GM18868 (cell line): ENCODE measurements at regions not wholly inside any gene's neighbourhood (a gene's known extent, or its start where the extent isn't known, plus 50 kb on each side); places are given as distances from the start of the nearest gene placed in this dataset.

Experiments used
- ATAC-seq: cut with Tn5 transposase; IDR thresholded peaks from one replicate; pipeline ENCODE4 v1.9.1; 2021; ENCODE audit warnings: mild to moderate bottlenecking, moderate library complexity; ENCODE audit not compliant: unreplicated experiment

DNA sequence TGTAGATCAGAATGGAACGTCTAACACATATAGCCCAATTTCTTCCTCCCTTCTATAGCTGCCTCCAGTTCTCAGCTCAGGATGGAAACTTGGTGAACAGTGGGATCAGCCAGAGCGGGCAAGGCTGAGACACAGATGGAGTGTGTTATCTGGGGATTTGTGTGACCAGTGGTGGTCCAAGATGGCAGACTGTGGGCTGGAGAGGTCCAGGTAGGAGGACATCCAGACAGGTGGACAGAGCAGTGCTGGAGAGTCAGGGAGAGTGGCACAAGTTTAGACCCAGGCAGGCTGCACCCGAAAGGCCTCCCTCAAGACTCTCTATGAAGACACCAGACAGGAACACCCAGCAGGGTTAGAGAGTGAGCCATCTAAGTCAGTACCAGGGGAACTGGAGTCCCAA is 116.1 kb upstream of the CPSF6 start:
- no peak for ATAC-seq

DNA sequence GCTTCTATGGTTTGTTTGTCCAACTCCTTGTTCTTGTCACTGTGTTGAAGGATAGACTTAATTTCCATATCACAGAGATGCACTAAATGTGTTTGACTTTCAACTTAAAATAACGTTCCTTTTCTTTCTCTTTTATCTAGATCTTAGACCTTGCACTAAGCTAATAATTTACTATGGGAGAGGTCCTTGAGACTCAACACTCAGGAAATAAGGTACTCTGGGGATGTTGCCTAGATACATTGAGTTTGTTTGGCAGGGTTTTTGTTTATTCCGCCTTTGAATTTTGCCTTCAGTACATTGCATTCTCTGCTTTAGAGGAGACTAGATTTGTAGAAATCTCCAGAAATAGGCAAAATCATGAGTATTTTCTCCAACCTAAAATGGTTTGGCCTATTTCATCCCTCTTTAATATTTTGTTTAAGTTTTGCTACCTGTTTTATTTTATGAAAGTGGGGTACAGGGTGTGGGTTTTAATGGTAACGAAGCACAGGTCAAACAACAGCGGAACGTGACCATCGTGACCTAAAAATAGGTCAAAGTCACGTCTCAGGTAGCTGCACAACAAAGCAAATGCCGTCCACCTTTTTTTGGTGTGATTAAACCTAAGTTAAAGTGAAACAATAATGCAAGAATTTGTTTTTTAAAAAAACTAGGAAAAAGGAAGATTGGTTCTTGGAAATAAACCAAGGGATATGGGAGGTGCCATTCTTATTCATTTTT is 115.3 kb upstream of the CPSF6 start:
- no peak for ATAC-seq

DNA sequence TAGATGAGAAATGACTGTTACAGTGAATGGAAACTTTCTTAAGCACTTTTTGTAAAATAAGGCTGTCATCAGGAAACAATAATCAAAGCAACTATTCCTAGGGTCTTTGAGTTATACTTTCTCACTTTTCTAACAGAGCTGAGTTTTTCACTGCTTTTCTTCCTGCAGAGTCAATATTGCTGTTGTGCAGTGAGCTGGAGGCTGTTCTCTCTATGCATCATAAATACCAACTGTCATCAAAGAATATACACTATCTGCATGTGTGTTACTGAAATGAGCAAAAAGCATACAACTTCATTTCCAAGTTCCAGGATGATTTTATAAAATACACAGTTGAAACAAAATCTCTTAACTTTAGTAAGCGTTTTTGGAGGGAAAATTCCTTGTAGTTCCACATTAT is 110.4 kb upstream of the CPSF6 start:
- ATAC-seq, result no peak

DNA sequence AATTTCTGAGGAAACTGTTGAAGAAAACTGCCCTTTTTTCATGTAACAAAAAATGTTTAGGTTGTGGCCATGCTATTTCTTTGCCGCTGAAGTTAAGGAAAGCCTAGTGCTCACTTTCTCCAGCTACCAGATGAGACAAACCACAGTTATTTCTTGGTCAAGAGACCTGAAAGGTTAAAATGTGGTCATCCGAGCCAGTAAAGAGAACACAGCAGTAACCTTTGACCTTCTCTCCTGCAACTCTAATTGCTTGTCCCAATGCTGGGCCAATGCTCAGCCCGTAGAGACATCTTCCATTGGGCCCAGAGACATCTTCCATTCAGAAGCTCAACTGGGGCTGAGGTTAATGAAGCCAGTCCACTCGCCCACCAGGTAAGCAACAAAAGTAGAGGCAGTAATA is 109.8 kb upstream of the CPSF6 start:
- no peak for ATAC-seq

DNA sequence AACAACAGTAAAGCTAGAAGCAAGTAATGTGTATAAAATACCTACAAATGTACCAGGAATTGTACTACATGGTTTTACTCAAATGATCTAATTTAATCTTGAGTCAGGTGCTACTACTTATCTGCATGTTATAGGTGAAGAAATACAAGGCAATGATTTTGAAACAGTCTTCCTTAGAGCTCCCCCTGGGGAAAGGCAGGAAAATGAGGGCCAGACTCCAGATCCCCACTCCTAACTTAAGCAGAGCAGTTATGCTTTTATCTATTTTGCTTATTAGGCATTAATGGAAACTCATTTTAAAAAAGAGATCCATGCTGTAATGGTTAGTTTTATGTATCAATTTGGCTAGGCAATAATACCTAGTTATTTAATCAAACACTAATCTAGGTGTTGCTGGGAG is 109.3 kb upstream of the CPSF6 start:
- no peak for ATAC-seq

DNA sequence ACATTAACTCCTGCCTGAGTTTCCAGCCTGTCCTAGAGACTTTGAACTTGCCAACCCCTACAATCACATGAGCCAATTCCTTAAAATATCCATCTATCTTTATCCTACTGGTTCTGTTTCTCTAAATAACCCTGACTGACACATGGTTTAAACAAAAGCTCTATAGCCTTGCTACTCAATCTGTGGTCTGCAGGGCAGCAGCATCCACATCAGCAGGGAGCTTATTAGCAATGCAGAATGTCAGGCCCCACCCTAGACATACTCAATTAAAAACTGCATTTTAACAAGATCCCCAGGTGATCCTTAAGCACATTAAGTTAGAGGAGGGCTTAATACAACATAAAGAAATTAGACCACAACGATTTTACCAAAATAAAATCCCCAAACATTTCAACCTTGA is 108.3 kb upstream of the CPSF6 start:
- ATAC-seq, result no peak

DNA sequence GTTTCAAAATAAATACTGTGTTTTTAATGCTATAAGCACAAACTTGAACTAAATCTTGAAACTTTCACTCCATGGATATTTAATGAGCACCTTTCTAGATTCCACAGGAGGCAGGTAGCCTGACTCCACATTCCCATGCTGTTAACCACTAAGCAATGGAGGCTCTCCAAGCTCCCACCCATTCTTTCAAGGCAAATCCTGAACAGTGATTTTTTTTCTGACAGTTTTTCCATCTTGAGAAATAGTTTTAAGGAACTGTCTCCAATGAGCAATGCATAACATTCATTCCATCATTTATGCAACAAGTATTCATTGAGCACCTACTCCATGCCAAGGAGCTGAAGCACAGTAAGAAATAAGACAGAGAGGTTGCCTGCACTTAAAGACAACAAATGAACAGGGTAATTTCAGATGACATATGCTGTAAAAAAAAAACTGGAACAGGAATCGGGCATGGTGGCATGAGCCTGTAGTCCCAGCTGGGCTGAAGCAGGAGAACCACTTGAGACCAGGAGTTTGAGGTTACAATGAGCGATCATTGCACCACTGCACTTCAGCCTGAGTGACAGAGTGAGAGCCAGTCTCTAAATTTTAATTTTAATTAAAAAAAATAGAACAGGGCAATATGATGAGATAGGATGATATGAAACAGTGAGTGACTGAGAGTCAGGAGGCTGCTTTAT is 102.3 kb upstream of the CPSF6 start:
- no peak for ATAC-seq

DNA sequence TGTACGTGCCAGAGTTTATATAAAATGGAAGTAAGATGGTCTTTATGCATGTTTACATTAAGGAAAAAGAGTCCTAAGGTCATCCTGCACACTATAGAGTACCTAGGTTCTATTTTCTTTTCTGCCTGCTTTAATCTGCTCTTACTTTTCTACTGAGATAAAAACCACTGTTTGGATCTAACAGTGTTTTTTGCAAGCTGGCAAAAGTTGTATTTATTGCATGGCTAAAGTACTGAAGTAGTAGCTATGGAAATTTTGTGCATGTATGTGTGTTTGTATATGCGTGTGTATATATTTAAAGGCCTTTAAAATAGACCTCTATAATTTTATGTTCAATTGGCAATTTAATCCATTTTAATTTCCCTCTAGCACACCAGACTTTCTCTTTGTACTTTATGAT is 98.3 kb upstream of the CPSF6 start:
- ATAC-seq, result no peak

DNA sequence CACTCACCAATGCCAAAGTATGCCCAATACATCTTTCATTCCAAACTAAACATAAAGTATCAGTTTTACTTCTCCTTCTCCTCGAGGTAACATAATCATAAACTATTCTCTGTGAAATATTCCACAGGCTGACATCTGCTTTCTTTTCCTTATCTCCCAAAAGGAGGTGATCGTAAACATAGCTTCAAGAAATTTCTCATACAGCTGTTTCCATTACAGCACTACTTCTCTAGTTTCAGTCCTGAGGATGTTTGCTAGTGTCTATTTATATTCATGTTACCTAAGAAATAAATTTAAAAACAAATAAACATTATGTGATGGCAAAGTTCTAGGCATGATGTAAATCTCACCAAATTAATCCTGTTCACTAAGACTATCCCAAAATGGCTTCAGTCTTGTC is 90.1 kb upstream of the CPSF6 start:
- no peak for ATAC-seq

DNA sequence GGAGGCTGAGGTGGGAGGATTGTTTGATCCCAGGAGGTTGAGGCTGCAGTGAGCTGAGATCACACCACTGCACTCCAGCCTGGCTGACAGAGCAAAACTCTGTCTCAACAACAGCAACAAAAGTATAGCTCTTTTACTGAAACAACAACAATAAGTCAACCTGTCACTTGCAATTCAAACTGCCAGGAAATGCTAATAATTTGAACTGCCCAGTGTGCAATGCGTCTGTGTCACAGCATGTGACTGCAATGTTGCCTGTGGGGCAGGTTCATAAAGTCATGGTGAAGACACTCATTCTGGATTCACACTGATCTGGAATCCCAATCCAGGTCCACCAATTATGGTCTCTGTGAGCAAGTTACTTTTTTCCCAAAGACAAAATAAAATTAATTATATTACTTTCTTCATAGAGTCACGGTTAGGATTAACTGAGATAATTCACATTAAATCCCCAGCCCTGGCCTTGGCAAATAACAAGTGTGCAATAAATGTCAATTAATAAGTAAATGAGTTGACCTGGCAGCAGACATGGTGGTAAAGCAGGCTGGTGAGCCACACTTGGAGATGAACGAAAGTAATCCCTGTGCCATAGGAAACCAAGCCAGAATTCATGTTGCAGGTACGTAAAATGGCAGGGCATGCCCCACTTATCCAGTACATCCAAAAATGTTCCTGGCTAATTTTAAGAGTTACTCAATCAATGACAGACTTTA is 89.1 kb upstream of the CPSF6 start:
- ATAC-seq, result no peak

DNA sequence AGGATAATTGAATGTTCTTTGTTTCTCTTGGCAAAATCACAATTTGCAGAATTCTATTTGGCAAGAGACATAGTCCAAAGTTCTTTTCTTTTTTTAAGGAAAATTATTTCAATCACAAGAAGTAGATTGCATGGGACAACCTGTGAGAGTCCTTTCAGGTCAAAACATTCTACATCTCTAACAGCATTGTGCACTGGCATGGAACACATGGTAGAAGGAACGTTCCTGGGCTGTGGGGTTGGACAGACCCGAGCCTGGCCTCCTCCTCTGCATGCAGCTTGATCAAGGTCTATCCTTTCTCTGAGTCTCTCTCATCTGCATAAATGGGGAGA is 88.6 kb upstream of the CPSF6 start:
- ATAC-seq, result no peak

DNA sequence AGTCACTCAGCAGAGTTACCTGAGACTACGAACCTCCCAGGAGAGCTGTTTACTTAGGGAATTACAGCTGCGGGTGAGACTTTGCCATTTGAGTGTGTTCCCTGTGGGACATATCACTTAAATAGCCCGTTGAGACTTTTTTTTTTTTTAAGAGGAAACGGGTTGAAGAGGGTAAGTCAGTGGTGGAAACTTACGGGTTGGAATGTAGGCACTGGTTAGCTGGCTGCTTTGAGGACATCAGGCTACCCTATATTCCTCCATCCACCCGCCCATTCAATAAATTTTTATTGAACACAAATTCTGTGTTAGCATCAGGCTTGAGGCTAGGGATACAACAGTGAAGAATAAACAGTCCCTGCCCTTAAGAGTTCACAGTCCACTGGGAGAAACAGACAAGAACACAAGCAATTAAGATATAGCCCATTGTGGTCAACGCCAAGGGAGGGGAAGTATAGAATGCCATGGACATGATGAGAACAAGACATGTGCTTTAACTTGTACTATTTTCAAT is 88.1 kb upstream of the CPSF6 start:
- ATAC-seq, result no peak

DNA sequence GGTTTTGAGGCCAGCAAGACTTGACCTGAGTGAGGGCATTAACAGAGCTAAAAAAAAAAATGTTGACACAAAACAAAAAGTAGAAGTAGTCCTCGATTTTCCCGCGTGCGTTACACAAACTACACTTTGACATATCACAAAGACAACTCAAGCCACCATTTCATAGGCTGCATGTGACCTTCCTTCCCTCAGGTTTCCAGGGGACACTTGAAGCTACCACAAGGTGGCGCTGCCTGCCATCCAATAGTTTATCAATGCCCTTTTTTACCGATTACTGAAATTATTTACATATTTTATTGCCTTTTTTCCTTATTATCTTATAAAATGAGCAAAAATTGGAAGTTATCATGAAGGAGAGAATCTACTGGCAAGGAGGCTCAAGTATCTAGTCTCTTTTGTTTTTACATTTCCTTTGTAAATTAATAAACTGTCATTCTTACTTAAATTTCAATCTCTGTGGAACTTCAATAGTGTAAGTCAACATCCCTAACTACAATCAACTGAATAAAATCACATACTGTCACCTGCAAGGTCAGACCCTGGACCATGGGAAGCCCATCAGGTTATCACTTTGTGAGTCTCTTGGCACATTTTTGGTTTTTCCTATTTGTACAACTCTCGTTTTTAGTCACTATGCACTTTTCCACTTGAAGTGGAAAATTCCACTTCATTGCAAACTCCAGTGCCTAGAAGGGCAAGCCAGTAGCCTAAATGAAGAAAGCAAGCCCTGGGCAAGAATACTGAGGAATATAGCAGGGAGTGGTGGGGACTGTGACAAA is 84.6 kb upstream of the CPSF6 start:
- ATAC-seq, result peak; percentile 49

DNA sequence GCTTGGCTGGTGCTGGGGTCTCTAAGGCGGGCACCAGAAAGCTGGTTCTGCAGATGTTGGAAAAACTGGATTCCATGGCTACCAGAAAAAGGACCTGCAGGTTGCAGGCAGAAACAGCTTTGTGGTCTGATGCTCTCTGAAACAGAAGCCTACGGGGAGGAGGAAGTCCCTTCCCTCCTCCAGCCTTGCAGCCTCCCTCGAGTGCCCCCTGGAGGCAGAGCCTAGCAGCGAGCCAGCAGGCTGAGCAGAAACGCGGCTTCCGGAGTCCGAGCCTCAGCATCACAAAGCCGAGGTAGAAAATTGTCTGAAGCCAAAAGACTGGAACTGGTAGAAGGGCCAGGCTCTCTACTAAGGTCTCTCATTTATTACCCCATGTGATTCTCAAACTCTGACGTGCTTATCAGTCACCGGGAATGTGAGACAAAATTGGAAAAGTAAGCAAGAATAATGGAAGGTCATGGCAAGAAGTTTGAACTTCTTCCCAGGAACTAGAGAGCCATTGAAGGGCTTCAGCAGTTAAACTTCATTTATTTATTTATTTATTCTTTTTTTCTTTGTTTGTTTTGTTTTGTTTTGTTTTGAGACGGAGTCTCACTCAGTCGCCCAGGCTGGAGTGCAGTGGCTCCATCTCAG is 82.2 kb upstream of the CPSF6 start:
- ATAC-seq, result peak; percentile 90

DNA sequence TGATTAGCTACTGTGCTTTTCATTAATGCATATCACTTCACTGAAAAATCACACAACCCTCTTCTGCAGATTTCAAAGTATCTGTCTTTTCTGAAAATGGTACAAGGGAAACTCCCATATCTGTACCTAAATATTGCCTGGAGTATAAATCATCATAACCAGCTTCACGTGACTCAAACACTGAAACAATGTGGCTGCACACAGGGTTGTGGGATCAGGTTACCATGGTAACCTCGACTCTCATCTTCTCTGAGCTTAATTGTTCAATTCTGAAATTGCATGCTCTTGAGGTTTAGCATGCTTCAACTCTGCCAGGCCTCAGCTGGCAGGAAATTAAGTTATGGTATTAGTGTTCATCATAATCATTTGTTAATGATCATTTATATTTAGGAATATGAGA is 77.5 kb upstream of the CPSF6 start:
- peak; percentile 80 for ATAC-seq

DNA sequence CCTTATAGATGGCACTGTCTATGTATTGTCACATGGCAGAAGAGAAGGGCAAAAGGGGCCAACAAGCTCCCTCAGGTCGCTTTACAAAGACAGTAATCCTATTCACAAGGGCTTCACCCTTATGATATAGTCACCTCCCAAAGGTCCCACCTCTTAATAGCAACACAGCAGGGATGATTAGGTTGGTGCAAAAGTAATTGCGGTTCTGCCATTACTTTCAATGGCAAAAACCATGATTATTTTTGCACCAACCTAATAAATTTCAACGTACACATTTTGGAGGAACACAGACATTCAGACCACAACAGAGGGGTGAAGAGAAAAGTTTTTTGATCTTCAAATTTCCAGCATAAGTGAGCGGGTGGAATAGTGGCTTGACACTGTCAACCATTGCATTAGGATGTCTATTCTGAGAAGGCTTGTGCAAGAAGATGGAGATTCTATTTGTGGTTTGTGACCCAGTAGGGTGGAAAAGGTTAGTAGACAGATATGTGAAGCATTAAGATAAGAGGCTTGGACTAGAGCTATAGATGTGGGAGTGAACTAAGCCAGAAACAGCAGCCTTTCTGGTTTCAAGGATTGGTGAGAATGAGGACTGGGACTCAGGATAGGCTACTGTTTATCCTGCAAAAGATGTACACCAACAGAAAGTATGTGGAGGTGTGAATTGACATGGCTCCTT is 75.5 kb upstream of the CPSF6 start:
- no peak for ATAC-seq

DNA sequence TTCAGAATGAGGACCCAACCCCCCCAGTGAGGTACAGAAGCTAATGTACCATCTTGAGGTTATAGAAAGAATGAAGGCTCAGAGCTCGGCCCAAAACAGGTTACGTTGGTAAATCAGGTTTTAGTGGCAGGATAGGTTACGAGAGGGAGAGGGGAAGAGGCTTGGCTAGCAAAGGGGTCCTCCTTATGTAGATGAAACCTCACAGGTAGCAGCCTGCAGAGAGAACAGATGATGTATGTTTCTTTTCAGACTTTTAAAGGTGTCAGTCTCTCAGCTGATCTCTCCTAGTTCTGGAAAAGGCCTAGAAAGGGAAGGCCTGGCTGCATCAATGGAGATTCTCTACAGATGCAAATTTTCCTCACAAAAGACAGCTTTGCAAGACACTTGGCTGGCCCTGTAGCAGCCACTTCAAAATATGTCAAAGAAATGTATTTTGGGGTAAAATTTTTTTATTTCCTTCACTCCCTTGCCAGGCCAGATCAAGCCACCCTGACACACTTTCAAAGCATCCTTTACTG is 71.7 kb upstream of the CPSF6 start:
- ATAC-seq, result no peak

DNA sequence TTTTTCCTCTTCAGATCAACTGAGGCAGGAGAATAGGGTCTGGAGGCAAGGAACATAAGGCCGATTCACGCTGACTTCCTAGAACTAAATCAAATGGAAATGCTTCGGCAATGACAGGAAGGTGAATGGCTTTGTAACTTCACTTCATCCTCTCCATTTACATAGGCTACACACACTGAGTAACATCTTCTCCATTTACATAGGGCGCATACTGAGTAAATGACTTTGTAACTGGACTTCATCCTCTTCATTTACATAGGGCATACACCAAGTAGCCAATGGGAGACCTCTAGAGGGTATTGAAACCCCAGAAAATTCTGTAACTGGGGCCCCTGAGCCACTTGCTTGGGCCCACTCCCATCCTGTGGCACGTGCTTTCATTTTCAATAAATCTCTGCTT is 71.0 kb upstream of the CPSF6 start:
- ATAC-seq, result no peak

DNA sequence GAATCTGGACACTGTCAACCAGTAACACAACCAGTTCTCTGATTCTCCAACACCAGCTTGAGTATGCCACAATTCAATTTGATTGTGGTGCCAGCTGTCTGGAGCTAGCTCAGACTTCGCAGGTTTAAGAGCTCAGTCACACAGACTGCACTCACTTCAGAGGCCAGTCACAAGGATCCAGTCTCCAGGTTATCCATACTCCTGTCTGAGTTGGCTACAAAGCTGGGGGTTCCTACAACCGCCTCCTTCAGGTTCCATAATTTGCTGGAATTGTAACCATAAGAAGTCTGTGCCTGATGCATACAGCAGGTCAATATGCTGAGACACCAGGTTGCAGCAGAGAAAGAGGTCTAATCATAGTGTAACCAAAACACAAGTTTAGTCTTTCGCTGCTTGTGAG is 70.5 kb upstream of the CPSF6 start:
- ATAC-seq, result no peak

DNA sequence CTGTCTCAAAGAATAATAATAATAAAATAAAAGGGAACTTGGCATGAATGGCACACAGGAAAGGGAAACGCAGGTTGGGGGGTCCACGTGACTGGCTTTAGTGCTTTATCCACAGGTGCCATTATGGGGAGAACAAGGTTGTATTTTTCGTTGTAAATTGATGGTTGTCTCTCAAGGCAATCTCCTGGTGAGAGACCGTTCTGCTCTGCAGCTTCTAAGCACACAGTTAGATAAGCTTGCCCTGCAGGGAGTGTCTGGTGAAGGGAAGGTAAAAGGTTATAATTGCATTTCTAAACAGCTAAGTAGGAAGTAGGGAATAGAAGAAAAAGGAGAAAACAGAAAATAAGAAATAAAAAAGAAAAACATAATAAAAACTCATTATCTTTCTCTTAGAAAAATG is 69.1 kb upstream of the CPSF6 start:
- no peak for ATAC-seq
